Right ventricle myocardium inferior (tissue), 1 donor: ENCODE measurements at regions not wholly inside any gene's neighbourhood (a gene's known extent, or its start where the extent isn't known, plus 50 kb on each side); places are given as distances from the start of the nearest gene placed in this dataset.

Experiments used
- ATAC-seq: fragments of 200-7000 bp; cut with Tn5 transposase; one replicate; pipeline ENCODE4 v1.9.1; 2020; ENCODE audit warnings: mild to moderate bottlenecking, moderate library complexity
- DNase-seq: peaks from one replicate; pipeline ENCODE4 v3.0.0; 2021; ENCODE audit errors: missing footprints
- intact Hi-C: fragments of 100-400 bp; cut with DNase I; formaldehyde crosslinking; loops from one replicate; pipeline ENCODE4 v1.11.0; 2022
- donor health status: DM: no; HTN: yes; CAD: no; lungs with severe emphysema.

- ATAC-seq = no peak
- intact Hi-C loops = no loop called here
These were observed 58.6 kb upstream of the RNF152 start for GRCh38 chr18:61951396-61951795.

GRCh38 chr18:61950371-61950770 lies 57.6 kb upstream of the RNF152 start:
- intact Hi-C loops = no loop called here
- ATAC-seq = no peak
- no peak for DNase-seq

More at GRCh38 chr18:61951396-61951795, 58.6 kb upstream of the RNF152 start:
- DNase-seq = peak; percentile 68

GRCh38 chr18:61949946-61950345 lies 57.1 kb upstream of the RNF152 start:
- DNase-seq (no peak), ATAC-seq (no peak)
- intact Hi-C loops = no loop called here

- ATAC-seq (no peak), DNase-seq (no peak)
- intact Hi-C loops = no loop called here
These were observed 56.1 kb upstream of the RNF152 start for GRCh38 chr18:61948846-61949438.

- ATAC-seq (no peak), DNase-seq (no peak)
- intact Hi-C loops = no loop called here
These were observed 55.5 kb upstream of the RNF152 start for GRCh38 chr18:61948281-61948741.

- DNase-seq (no peak), ATAC-seq (no peak)
- intact Hi-C loops = no loop called here
These were observed 53.6 kb upstream of the RNF152 start for GRCh38 chr18:61946449-61946848.

GRCh38 chr18:61943175-61943964 lies 50.6 kb upstream of the RNF152 start:
- ATAC-seq = no peak
- no peak for DNase-seq
- intact Hi-C loops = no loop called here
